HG03039 (cell line): ENCODE measurements at regions not wholly inside any gene's neighbourhood (a gene's known extent, or its start where the extent isn't known, plus 50 kb on each side); places are given as distances from the start of the nearest gene placed in this dataset.
"Not testable (repeated sequence)": the region's sequence is repeated elsewhere in the genome, so short reads cannot be mapped to it uniquely, and the experiment has no call there.

Source experiments
- ATAC-seq: cut with Tn5 transposase; IDR thresholded peaks from one replicate; pipeline ENCODE4 v1.9.1; 2021; ENCODE audit warnings: mild to moderate bottlenecking, moderate library complexity; ENCODE audit not compliant: unreplicated experiment

- not testable (repeated sequence) for ATAC-seq
Observed at GRCh38 chr15:22134941-22135566, 54.7 kb downstream of the OR4M2 start.

DNA sequence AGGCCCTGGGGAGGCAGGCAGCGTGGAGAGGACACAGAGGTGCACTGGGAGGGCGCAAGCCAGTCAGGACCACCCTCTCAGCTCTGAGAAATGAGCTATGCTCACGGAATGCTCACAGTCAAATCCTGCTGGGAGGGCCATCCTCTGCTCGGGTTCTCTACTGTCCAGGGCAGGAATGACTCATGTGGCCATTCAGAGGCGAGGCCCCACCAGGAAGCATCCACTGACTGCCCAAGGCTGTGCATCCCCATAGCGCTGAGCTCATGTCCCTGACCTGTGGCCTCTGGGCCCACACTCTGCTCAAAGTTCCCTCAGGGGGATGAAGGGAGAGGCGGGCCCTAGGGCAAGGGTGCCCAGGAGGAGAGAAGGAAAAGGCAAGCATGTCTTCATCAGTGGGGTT is 57.2 kb downstream of the OR4M2 start:
- ATAC-seq: not testable (repeated sequence)

DNA sequence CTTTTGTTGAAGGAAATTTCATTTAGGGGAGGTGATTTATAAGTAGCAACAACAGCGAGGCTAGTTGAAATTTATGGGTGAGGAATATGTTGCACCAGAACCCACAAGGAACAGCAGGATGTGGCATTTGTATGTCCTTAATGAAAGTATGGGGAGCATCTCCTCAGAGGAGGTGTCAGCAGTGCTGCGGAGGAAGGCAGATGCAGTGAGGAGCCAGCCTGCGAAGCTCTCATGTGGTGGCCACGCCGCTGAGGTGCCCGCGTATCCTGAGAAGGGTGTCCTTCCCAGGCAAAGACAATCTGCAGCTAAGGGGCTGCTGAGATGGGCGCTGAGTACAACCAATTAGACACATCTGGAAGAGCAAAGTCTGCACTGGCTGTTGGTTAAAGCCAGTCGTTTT is 60.8 kb downstream of the OR4M2 start:
- ATAC-seq: not testable (repeated sequence)

GRCh38 chr15:22148109-22148508 is 67.8 kb downstream of the OR4M2 start:
- ATAC-seq: peak; percentile 88

DNA sequence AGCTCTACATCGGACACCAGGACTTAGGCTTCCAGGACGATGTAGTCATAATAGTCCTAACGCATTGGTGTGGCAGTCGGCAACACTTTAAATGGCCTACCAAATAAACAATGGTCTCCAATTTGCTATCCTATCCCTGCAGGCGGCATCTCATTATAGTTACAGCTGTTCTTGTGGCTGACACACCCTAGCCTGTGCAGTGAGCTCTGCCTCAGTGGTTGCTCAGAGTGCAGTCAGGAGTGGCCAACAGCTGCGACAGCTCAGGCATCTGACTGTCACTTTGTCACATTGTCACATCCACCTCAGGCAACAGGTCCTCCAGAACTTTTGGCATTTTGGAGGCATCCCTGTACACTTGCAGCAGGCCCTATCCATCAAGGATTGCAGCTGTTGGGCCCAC is 77.9 kb downstream of the OR4M2 start:
- not testable (repeated sequence) for ATAC-seq

DNA sequence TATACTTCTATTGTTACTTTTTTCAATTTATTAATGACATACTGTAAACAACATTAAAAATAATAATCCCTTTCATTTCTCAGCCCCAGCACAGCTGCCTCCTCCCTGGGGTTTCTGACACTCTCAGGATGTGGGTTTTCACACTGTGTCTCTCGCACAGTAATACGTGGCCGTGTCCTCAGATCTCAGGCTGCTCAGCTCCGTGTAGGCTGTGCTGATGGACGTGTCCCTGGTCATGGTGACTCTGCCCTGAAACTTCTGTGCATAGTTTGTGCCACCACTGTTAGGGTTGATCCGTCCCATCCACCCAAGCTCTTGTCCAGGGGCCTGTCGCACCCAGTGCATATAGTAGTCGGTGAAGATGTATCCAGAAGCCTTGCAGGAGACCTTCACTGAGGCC is 80.0 kb downstream of the OR4M2 start:
- not testable (repeated sequence) for ATAC-seq

GRCh38 chr15:22160741-22161140 is 80.4 kb downstream of the OR4M2 start:
- peak; percentile 54 for ATAC-seq

GRCh38 chr15:22161398-22161797 is 81.1 kb downstream of the OR4M2 start:
- peak; percentile 75 for ATAC-seq

- ATAC-seq: not testable (repeated sequence)
Observed at GRCh38 chr15:22163715-22164114, 83.4 kb downstream of the OR4M2 start.

GRCh38 chr15:22167521-22167920 is 87.2 kb downstream of the OR4M2 start:
- not testable (repeated sequence) for ATAC-seq

DNA sequence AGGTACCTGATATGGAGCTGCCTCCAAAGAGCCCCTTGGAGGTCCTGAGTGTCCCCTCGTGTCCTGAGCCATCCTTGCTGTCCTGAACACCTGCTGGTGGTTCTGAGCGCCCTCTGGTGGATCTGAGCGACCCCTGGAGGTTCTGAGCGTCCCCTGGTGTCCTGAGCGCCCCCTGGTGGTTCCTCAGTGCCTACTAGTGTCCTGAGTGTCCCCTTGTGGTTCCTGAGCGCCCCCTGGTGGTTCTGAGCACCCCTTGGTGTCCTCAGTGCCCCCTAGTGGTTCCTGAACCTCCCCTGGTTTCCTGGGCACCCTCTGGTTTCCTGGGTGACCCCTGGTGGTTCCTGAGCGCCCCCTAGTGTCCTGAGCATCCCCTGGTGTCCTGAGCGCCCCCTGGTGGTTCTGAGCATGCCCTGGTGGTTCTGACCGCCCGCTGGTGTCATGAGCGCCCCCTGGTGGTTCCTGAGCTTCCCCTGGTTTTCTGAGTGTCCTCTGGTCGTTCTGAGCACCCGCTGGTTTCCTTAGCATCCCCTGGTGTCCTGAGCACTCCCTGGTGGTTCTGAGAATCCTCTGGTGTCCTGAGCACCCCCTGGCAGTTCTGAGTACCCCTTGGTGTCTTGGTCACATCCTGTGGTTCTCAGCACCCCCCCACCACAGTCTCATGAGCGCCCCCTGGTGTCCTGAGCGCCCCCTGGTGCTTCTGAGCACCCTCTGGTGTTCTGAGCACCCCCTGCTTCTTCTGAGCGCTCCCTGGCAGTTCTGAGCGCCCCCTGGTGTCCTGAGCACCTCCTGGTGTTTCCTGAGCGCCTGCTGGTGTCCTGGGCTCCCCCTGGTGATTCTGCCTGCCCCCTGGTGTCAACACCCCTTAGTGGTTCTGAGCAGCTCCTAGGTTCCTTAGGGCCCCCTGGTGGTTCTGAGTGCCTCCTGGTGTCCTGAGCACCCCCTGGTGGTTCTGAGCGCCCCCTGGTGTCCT is 93.0 kb downstream of the OR4M2 start:
- ATAC-seq: peak; percentile 86

DNA sequence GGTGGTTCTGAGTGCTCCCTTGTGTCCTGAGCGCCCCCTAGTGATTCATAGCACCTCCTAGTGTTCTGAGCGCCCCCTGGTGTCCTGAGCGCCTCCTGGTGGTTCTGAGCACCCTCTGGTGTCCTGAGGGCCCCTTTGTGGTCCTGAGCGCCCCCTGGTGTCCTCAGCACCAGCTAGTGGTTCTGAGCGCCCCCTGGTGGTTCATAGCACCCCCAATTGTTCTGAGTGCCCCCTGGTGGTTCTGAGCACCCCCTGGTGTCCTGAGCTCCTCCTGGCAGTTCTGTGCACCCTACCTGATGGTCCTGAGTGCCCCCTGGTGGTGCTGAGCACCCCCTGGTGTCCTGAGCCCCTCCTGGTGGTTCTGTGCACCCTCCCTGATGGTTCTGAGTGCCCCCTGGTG is 93.8 kb downstream of the OR4M2 start:
- ATAC-seq: peak; percentile 48

GRCh38 chr15:22177965-22178364 is 97.6 kb downstream of the OR4M2 start:
- ATAC-seq: not testable (repeated sequence)

- not testable (repeated sequence) for ATAC-seq
Observed at GRCh38 chr15:22178438-22178837, 98.1 kb downstream of the OR4M2 start.

DNA sequence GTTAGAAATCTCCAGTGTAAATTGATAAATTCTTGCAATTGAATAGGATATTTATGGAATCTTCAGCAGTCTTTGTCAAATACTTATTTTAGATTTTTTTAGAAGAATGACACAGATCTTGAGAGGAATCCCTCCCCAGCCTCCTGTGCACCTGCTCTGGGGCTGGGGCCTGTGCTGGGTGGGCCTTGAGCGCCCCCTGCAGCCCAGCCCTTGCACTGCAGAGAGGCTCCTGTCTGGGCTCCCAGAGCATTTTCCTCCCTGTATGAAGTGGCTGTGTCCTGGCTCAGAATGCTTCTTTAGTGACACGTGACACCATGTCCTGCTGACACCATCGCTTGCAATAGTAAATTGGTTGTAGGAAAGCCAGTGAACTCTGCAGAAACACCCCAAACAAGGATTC is 98.7 kb downstream of the OR4M2 start:
- not testable (repeated sequence) for ATAC-seq

DNA sequence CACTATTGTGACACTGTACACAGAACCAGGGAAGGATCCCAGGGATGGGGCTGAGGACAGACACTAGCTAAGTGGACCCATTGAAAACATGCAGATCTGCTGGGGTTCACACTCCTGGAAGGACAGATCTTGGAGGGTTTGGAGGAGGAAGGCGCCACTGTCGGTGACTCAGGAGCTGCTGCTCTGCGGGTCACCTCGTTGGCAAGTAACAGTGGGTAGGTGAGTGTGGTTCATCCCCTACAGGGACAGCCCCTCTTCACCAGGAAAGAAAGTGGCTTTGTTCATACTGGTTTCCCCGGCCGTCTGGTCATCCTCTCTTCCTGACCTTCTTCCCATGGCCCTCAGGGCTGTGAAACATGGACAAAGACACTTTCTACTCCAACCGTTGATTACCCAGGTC is 100.3 kb downstream of the OR4M2 start:
- not testable (repeated sequence) for ATAC-seq

DNA sequence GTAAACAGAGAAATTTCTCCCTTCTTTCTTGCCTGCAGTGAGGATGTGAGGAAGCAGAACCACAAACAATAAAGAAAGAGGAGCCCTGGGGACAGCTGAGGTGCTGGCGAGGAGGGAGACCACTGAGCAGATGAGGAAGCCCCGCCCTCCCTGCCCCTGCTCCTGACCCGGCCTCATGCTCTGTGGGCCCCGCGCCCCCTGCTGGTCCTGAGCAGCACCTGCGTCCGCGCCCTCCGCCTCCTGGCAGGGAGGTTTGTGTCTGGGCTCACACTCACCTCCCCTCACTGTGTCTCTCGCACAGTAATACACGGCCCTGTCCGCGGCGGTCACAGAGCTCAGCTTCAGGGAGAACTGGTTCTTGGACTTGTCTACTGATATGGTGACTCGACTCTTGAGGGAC is 104.4 kb downstream of the OR4M2 start:
- not testable (repeated sequence) for ATAC-seq

DNA sequence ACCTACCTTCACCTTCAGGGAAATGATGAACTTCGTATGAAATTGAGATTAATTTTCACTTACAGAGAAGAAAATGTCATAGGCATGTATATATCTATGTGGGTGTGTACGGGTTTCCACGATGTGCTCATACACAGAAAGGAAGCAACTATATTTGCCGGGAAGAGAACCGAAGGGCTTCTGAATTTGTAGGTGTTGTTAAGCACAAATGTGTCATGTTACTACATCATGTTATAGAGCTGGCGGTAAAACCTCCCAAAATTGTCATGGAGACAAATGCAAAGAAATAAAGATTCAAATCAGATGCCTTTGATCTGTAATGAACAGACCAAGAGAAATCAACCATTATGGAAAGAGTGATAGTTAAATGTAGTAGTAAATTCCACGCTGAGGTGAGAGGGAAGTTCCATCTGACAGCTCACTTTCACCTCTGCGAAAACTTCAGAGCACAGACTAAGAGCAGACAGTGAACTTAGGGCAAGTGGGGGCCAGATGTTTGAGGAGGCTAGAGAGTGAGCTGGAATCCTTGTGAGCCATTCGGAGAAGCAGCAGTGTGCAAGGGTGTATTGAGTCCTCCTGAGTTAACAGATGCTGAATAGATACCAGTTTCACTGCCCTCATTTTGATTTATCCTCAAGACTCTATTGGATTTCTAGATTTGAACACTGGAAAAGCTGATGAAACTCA is 106.7 kb downstream of the OR4M2 start:
- not testable (repeated sequence) for ATAC-seq

DNA sequence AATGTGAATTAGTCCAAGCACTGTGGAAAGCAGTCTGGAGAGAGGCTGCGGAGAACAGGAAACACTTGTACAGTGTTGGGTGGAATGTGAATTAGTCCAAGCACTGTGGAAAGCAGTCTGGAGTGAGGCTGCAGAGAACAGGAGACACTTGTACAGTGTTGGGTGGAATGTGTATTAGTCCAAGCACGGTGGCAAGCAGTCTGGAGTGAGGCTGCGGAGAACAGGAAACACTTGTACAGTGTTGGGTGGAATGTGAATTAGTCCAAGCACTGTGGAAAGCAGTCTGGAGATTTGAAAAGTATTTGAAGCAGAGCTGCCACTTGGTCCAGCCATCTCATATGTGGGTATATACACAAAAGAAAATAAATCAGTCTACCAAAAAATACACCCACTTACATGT is 111.5 kb downstream of the OR4M2 start:
- not testable (repeated sequence) for ATAC-seq

DNA sequence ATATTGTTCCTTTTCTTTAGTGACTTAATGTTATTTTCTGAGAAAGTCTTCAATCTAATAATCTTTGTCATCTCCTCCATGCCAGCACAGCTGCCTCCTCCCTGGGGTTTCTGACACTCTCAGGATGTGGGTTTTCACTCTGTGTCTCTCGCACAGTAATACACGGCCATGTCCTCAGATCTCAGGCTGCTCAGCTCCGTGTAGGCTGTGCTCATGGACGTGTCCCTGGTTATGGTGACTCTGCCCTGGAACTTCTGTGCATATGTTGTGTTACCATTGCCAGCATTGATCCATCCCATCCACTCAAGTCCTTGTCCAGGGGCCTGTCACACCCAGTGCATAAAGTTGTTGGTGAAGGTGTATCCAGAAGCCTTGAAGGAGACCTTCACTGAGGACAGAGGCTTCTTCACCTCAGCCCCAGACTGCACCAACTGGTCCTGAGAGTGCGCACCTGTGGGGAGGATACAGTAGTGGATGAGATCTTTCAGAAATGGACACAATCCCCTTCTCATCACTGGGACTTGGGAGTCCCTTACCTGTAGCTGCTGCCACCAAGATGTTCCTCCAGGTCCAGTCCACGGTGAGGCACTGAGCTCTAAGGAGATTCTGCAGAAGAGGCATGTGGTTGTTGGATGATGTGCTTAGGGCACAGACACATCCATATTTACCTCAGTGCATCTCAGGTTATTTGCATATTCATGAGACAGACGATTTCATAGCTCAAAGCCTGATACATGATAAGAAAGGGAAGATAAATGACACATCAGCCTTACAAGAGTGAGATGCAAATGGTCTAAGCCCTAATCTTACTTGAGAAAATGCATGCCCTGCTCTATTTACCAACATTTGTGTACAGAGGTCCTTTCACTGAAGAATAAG is 114.7 kb downstream of the OR4M2 start:
- not testable (repeated sequence) for ATAC-seq
